GM23338 (cell line): ENCODE measurements at regions not wholly inside any gene's neighbourhood (a gene's known extent, or its start where the extent isn't known, plus 50 kb on each side); places are given as distances from the start of the nearest gene placed in this dataset.

ENCODE experiments used
- ATAC-seq: fragments of 200-7000 bp; cut with Tn5 transposase; 3 replicates; pipeline ENCODE4 v1.9.1; 2020
- DNase-seq: peaks from one replicate; pipeline ENCODE4 v3.0.0-alpha.2; 2015; ENCODE audit warnings: low spot score
- H2AFZ ChIP-seq: fragments of 200-600 bp; sonication (generic); 2 replicates; pipeline ENCODE4 v1.8.0; 2016; ENCODE audit warnings: antibody characterized with exemption, mild to moderate bottlenecking, moderate library complexity
- H3F3A ChIP-seq: fragments of 200-600 bp; sonication (generic); replicated peaks from 2 replicates; pipeline ENCODE4 v1.8.0; 2017; ENCODE audit warnings: antibody characterized with exemption, mixed run types, low read depth
- H3K27ac ChIP-seq: fragments of 200-600 bp; sonication (generic); 2 replicates; pipeline ENCODE4 v1.6.1; 2016; ENCODE audit warnings: low read depth
- H3K27me3 ChIP-seq: fragments of 200-600 bp; sonication (generic); 2 replicates; pipeline ENCODE4 v1.8.0; 2016; ENCODE audit warnings: mild to moderate bottlenecking, mixed run types, moderate library complexity; ENCODE audit not compliant: insufficient read depth
- H3K36me3 ChIP-seq: fragments of 200-600 bp; sonication (generic); 2 replicates; pipeline ENCODE4 v1.8.0; 2016; ENCODE audit warnings: mild to moderate bottlenecking; ENCODE audit not compliant: insufficient read depth
- H3K4me1 ChIP-seq: fragments of 200-600 bp; sonication (generic); 2 replicates; pipeline ENCODE4 v1.8.0; 2016; ENCODE audit warnings: mild to moderate bottlenecking, moderate library complexity; ENCODE audit not compliant: insufficient read depth
- H3K4me2 ChIP-seq: fragments of 200-600 bp; sonication (generic); 2 replicates; pipeline ENCODE4 v1.7.1; 2017; ENCODE audit warnings: mixed run types
- H3K4me3 ChIP-seq: fragments of 200-600 bp; sonication (generic); 2 replicates; pipeline ENCODE4 v1.6.1; 2016; ENCODE audit warnings: mixed run types
- H3K79me2 ChIP-seq: fragments of 200-600 bp; sonication (generic); replicated peaks from 2 replicates; pipeline ENCODE4 v1.8.0; 2017; ENCODE audit warnings: mild to moderate bottlenecking; ENCODE audit not compliant: insufficient read depth
- H3K9me2 ChIP-seq: fragments of 200-600 bp; sonication (generic); 2 replicates; pipeline ENCODE4 v1.8.0; 2017; ENCODE audit not compliant: insufficient read depth
- H4K20me1 ChIP-seq: fragments of 200-600 bp; sonication (generic); replicated peaks from 2 replicates; pipeline ENCODE4 v1.8.0; 2017; ENCODE audit warnings: mild to moderate bottlenecking; ENCODE audit not compliant: insufficient read depth
- H3K27ac Mint-ChIP-seq: 2 replicates; pipeline ENCODE4 v1.8.0; 2020; ENCODE audit warnings: inconsistent platforms, mild to moderate bottlenecking, moderate library complexity, mixed read lengths
- H3K27me3 Mint-ChIP-seq: 3 replicates; pipeline ENCODE4 v1.8.0; 2022; ENCODE audit warnings: low read depth, mild to moderate bottlenecking, moderate library complexity, mixed read lengths, inconsistent platforms; ENCODE audit not compliant: insufficient read depth, poor library complexity
- H3K36me3 Mint-ChIP-seq: 3 replicates; pipeline ENCODE4 v1.8.0; 2021; ENCODE audit warnings: low read depth, mild to moderate bottlenecking, inconsistent platforms, moderate library complexity, mixed read lengths
- H3K4me1 Mint-ChIP-seq: 3 replicates; pipeline ENCODE4 v1.8.0; 2020; ENCODE audit warnings: mild to moderate bottlenecking, inconsistent platforms, mixed read lengths
- H3K4me3 Mint-ChIP-seq: 3 replicates; pipeline ENCODE4 v1.8.0; 2021; ENCODE audit warnings: moderate library complexity, mild to moderate bottlenecking, inconsistent platforms, mixed read lengths
- H3K9me3 Mint-ChIP-seq: 3 replicates; pipeline ENCODE4 v1.8.0; 2020; ENCODE audit warnings: moderate library complexity, mild to moderate bottlenecking, inconsistent platforms, mixed read lengths
- CREB1 ChIP-seq: fragments of 250-450 bp; sonication (Bioruptor Pico); IDR thresholded peaks from 2 replicates; pipeline ENCODE4 v1.5.0; 2020; ENCODE audit warnings: low read depth, mild to moderate bottlenecking, moderate library complexity
- CTCF ChIP-seq, 2 experiments: fragments of 200-600 bp in 1 of 2; sonication (generic) in 1 of 2; conservative IDR thresholded peaks; 2 replicates each; pipeline versions ENCODE4 v1.5.1 to v1.6.1; 2016 to 2017; ENCODE audit warnings: antibody characterized with exemption in 2 of 2, low read depth in 2 of 2, mild to moderate bottlenecking in 2 of 2, moderate library complexity in 1 of 2
- ETS1 ChIP-seq: IDR thresholded peaks from 2 replicates; pipeline ENCODE4 v1.6.1; 2016; ENCODE audit warnings: antibody characterized with exemption
- EZH2 ChIP-seq: fragments of 200-600 bp; sonication (generic); IDR thresholded peaks from one replicate; pipeline ENCODE4 v1.8.0; 2017; ENCODE audit warnings: antibody characterized with exemption, mild to moderate bottlenecking, low read depth; ENCODE audit not compliant: unreplicated experiment
- EZH2phosphoT487 ChIP-seq: fragments of 200-600 bp; sonication (generic); IDR thresholded peaks from one replicate; pipeline ENCODE4 v1.8.1; 2018; ENCODE audit warnings: antibody characterized with exemption; ENCODE audit not compliant: unreplicated experiment
- NANOG ChIP-seq: IDR thresholded peaks from 2 replicates; pipeline ENCODE4 v1.6.1; 2016; ENCODE audit warnings: antibody characterized with exemption, borderline replicate concordance
- REST ChIP-seq: IDR thresholded peaks from one replicate; pipeline ENCODE4 v1.6.1; 2018; ENCODE audit warnings: antibody characterized with exemption; ENCODE audit not compliant: unreplicated experiment
- STAT1 ChIP-seq: IDR thresholded peaks from one replicate; pipeline ENCODE4 v1.6.1; 2016; ENCODE audit warnings: antibody characterized with exemption; ENCODE audit not compliant: unreplicated experiment
- ZNF114 ChIP-seq: fragments of 250-450 bp; sonication (Bioruptor Pico); IDR thresholded peaks from 2 replicates; pipeline ENCODE4 v1.5.0; 2020; ENCODE audit warnings: mild to moderate bottlenecking, moderate library complexity
- ZNF331 ChIP-seq: fragments of 250-450 bp; sonication (Bioruptor Pico); IDR thresholded peaks from 2 replicates; pipeline ENCODE4 v1.5.0; 2020; ENCODE audit warnings: low read depth, mild to moderate bottlenecking, moderate library complexity
- ZNF462 ChIP-seq: fragments of 250-450 bp; sonication (Bioruptor Pico); IDR thresholded peaks from 2 replicates; pipeline ENCODE4 v1.5.0; 2020; ENCODE audit warnings: mild to moderate bottlenecking, moderate library complexity

GRCh38 chr7:27397503-27397902, 154.9 kb downstream of the EVX1 start:
- no peaks in the 10 kb centered on the region; the same call in 2 of the 3 replicates for H3K4me1 Mint-ChIP-seq
- no peak for ATAC-seq
- no peak overlapping the region for H3K27ac Mint-ChIP-seq

More at GRCh38 chr7:27397503-27397902, 154.9 kb downstream of the EVX1 start:
- Histone ChIP-seq H3K4me3 (no peak overlapping the region), H3K27me3 (no peaks in the 10 kb centered on the region), H2AFZ (no peak overlapping the region), H3K9me2 (0 out of 2 replicates have a peak, but pooled peaks cover 10% of the 10 kb centered on the region), H3K79me2 (no peaks in the 10 kb centered on the region), H3K36me3 (no peaks in the 10 kb centered on the region), H3K4me2 (no peak overlapping the region), H3K4me1 (no peaks in the 10 kb centered on the region), H3K27ac (no peak overlapping the region), H3F3A (no peaks in the 10 kb centered on the region), H4K20me1 (no peaks in the 10 kb centered on the region)
- H3K36me3 Mint-ChIP-seq = no peaks in the 10 kb centered on the region; the same call in 2 of the 3 replicates
- DNase-seq = no peak
- TF ChIP-seq ZNF462 (CRISPR knock-in tag) = no peak
- no peak for TF ChIP-seq NANOG
- no peak for TF ChIP-seq EZH2
- no peak for TF ChIP-seq EZH2phosphoT487
- no peak for TF ChIP-seq ETS1
- no peak for TF ChIP-seq CREB1 (CRISPR knock-in tag)
- TF ChIP-seq CTCF (conservative IDR thresholded peaks at IDR 0.05; ENCODE audit: low read depth in 2 of 2) = no peak
- TF ChIP-seq STAT1 = no peak
- TF ChIP-seq ZNF114 (CRISPR knock-in tag) = no peak
- no peak for TF ChIP-seq REST
- TF ChIP-seq ZNF331 (CRISPR knock-in tag) = no peak
- H3K9me3 Mint-ChIP-seq = no peaks in the 10 kb centered on the region; the same call in 2 of the 3 replicates
- H3K27me3 Mint-ChIP-seq = peaks cover 5% of the 10 kb centered on the region
- no peak overlapping the region for H3K4me3 Mint-ChIP-seq
